ENCODE measurements at regions not wholly inside any gene's neighbourhood (a gene's known extent, or its start where the extent isn't known, plus 50 kb on each side); places are given as distances from the start of the nearest gene placed in this dataset.

GRCh38 chr12:58491306-58491705 is 429.0 kb downstream of the LRIG3 start:
- no peak for TF ChIP-seq CTCF (conservative IDR thresholded peaks at IDR 0.05; ENCODE audit: low read depth, low read length)
- TF ChIP-seq MXI1 (IDR thresholded peaks at IDR 0.05; ENCODE audit: borderline replicate concordance, low read depth, low read length), result no peak
- no peak for TF ChIP-seq FOS (IDR thresholded peaks at IDR 0.05; ENCODE audit: low read depth, low read length)
- no peak for TF ChIP-seq USF2 (IDR thresholded peaks at IDR 0.05; ENCODE audit: low read depth, low read length)
- TF ChIP-seq MAZ (IDR thresholded peaks at IDR 0.05; ENCODE audit: borderline replicate concordance, low read depth, low read length), result no peak
- TF ChIP-seq POLR2A (IDR thresholded peaks at IDR 0.05; ENCODE audit: low read depth, low read length), result no peak
- TF ChIP-seq RCOR1 (IDR thresholded peaks at IDR 0.05; ENCODE audit: insufficient replicate concordance, low read length), result no peak
- TF ChIP-seq RAD21 (IDR thresholded peaks at IDR 0.05; ENCODE audit: low read length), result no peak
- TF ChIP-seq RFX5 (IDR thresholded peaks at IDR 0.05; ENCODE audit: low read depth, low read length), result no peak
- no peak for TF ChIP-seq MAFK (IDR thresholded peaks at IDR 0.05; ENCODE audit: low read depth, low read length)
